ENCODE measurements at regions not wholly inside any gene's neighbourhood (a gene's known extent, or its start where the extent isn't known, plus 50 kb on each side); places are given as distances from the start of the nearest gene placed in this dataset.

- TF ChIP-seq, protein P1, sequence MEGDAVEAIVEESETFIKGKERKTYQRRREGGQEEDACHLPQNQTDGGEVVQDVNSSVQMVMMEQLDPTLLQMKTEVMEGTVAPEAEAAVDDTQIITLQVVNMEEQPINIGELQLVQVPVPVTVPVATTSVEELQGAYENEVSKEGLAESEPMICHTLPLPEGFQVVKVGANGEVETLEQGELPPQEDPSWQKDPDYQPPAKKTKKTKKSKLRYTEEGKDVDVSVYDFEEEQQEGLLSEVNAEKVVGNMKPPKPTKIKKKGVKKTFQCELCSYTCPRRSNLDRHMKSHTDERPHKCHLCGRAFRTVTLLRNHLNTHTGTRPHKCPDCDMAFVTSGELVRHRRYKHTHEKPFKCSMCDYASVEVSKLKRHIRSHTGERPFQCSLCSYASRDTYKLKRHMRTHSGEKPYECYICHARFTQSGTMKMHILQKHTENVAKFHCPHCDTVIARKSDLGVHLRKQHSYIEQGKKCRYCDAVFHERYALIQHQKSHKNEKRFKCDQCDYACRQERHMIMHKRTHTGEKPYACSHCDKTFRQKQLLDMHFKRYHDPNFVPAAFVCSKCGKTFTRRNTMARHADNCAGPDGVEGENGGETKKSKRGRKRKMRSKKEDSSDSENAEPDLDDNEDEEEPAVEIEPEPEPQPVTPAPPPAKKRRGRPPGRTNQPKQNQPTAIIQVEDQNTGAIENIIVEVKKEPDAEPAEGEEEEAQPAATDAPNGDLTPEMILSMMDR (IDR thresholded peaks at IDR 0.05; ENCODE audit: extremely low read depth in 1 of 2, insufficient read depth in 1 of 2, low read depth in 1 of 2, low read length in 2 of 2) = no peak
- TF ChIP-seq EZH2 (IDR thresholded peaks at IDR 0.05; ENCODE audit: borderline replicate concordance, low read depth, low read length, severe bottlenecking) (no peak), POLR2A (IDR thresholded peaks at IDR 0.05; ENCODE audit: low read depth, low read length) (no peak), FOS (IDR thresholded peaks at IDR 0.05; ENCODE audit: borderline replicate concordance, insufficient read depth, low read length) (no peak), JUN (IDR thresholded peaks at IDR 0.05; ENCODE audit: borderline replicate concordance, insufficient read depth, insufficient read length, low read depth) (no peak), MYC (IDR thresholded peaks at IDR 0.05; ENCODE audit: low read depth, low read length) (no peak)
- TF ChIP-seq, protein P2, sequence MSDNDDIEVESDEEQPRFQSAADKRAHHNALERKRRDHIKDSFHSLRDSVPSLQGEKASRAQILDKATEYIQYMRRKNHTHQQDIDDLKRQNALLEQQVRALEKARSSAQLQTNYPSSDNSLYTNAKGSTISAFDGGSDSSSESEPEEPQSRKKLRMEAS (IDR thresholded peaks at IDR 0.05; ENCODE audit: insufficient read depth, insufficient read length) = no peak
Measured at GRCh38 chr12:94870511-94870910, 133.0 kb downstream of the NDUFA12 start.
